DMS153 treated with DMSO at 0.1 percent for 48 hours (cell line): ENCODE measurements at regions not wholly inside any gene's neighbourhood (a gene's known extent, or its start where the extent isn't known, plus 50 kb on each side); places are given as distances from the start of the nearest gene placed in this dataset.

Source experiments
- DNase-seq: peaks from one replicate; lab custom pipeline; 2025; ENCODE audit not compliant: unreplicated experiment; lab: John Stamatoyannopoulos, UW

DNA sequence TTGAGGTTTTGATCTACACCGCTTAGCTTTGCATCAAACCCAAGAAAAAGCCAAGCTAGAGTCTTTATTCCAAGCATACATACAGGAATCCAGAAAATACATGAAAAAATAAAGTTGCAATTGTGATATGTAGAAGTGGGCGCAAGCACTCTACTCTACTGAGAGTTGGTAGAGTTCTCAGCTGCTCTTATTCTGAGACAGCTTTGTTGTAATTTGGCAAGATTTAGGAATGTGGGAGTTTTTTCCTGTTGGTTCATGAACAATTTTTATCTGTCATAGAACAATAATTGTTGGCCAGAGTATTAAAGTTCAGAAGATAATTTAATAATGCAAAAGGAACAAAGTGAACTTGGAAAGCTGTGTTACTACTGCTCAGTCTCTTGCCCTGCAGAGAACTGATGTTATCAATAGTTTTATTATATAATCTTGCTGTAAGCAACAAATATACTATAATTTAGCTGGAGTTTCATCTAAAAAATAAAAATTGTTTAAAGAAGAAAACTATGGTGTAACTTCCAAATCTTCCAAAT lies 302.0 kb upstream of the RND3 start:
- DNase-seq: no peak

DNA sequence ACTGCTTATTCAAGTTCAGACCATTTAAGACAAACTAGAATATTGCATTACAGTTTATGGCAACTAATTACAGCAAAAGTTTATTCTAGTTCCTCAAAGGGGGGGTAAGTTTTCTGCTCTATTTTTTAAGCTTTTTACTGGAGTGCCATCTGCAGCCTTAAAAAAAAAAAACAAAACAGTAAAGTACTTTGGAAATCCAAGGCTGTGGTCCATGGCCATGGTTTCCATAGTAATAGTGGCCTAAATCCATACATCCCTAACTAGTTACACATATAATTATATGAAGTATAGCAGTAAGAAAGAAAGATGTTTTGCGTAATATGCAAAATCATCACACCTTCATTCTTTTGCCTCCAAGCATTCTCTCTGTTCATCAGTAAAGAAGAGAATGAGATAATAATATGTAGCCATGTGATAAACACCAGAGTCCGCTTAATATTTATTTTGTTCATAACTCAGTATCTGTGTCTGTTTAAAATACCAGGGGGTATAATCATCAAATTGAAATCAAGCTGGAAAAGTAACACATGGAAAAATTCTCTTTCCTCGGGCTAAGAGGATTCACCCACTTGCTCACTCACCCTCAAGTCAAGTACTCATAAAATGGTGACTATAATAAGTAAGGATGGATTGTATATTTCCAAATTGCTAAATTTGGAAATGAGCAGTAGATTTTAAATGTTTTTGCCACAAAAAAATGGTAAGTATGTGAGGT lies 301.1 kb upstream of the RND3 start:
- DNase-seq: no peak

GRCh38 chr2:150787353-150788093 lies 300.1 kb upstream of the RND3 start:
- no peak for DNase-seq

DNA sequence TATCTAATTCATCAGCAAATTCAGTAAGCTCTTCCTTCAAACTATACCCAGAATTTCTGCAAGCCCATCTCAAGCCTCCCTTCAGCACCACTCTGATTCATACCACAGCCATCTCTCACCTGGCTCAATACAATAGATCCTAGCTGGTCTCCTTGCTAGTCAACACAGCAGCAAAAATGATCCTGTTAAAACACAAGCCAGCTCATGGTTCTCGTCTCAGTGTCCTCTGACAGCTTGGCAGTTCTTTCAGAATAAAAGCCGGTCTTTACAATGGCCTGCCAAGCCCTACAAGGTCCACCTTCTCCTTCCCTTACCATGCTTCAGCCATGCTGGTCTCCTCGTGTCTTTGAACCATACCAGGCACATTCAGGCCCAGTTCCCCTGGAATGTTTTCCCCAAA lies 296.9 kb upstream of the RND3 start:
- DNase-seq: no peak

GRCh38 chr2:150783896-150784295 lies 296.4 kb upstream of the RND3 start:
- no peak for DNase-seq

DNA sequence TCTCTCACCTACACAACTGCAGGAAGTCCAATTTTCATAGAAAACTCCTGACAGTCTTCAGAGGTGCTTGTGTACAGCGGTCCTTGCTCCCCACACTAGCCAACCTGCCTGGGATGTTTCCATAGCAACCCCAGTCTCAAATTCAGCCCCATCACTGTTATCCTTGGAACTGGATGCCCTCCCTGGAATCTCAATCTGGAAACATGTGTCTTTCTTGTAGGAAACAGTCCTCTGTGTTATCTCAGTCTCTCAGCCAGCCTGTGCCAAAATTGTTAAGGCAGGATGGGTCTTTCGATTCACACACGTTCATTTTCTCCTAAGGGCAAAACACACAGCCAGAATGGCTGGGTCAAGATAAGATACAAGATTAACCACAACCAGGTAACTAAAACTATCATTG lies 295.5 kb upstream of the RND3 start:
- DNase-seq: no peak

DNA sequence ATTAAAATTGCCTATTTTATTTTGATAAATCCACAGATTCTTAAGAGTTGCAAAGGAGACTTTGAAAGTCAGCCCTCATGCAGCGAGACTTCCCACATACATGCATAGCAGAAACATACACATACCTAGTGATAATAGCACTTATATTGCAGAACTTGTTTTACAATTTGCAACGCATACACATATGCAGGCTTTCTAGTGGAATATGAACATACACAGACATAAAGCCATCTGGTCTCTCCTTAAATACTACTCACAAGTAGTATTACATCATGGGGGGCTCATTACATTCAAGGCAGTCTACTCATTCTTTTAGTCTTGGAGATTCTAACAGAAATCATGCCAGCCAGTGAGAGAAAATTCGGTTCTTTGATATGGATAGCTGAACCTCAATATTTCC lies 295.1 kb upstream of the RND3 start:
- DNase-seq: no peak

DNA sequence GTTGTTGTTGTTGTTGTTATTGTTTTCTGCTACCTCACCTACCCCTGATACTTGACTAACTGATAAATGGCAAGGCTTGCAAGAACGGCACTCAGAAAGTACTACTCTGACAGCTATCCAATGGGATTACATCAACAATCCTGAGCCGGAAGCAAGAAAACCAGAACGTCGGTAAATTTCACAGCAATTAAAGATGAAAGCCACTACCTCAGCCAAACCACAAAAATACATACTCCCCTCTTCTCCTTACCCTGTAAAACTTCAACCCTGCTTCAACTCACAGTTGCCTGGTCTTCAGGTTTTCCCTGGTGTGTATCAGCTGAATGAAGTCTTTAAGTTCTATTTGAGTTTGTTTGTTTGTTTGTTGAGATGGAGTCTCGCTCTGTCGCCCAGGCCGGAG lies 293.7 kb upstream of the RND3 start:
- no peak for DNase-seq

DNA sequence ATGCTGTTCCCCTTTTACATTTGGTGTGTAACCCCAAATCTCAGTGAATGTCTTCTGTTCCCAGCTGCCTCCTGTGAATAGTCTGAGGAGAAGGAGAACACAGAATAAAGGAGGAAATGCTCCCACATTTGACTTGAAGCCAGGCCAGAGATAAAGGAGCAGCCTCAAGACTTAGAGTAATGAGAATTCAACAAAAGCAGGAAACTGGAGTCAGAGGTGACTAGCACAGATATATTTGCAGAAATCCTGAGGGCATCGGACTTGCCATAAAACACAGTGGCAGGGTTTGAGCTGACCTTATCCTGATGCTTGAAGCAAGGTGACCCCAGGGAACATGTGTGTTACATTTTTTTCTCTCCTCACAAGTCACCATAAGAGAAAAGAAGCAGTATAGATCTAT lies 291.4 kb upstream of the RND3 start:
- DNase-seq: no peak

DNA sequence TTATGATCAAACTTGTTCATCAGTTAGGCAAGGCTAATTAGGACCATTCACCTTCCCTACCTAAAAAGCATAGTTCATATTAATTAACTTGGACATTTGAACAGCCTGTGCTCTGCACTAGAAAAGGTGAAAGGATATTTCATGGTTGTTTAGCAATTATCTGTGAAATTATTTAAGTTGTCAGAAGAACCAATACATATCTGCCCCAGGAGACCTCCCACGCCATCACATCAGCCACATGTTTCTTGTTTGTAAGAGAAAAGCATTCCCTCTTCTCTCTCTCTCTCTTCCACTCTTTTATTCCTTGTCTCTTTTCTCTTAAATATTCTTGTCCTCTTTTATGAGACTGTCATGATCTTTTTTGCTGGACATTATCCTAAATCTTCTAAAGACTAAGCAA lies 282.0 kb upstream of the RND3 start:
- no peak for DNase-seq

DNA sequence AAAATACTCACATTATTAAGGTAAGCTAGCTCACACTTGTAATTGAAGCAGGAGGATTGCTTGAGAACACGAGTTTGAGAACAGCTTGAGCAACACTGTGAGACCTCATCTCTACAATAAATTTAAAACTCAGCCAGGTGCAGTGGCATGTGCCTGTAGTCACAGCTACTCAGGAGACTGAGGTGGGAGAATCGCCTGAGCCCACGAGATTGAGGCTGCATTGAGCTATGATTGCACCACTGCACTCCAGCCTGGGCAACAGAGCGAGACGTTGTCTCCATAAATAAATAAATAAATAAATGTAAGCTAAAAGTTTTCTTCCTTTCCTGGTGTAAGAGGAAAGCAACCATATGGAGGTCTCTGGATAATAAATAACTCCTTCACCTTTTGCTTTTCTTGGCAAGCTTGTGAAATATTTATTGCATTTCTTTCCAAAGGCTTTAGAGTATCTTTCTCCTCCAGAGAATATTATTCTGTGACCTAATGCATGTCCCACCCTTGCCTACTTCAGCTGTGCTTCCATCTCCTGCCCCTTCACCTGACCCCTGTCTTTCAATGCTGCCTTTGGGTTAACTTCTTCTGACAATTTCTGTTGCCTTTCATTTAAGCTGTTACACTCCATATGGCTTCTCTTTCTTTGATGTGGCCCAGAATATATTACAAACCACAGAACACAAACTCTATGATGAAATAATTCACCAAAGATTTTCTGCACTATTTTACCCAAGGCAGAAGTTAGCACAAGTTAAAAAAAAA lies 280.7 kb upstream of the RND3 start:
- no peak for DNase-seq

DNA sequence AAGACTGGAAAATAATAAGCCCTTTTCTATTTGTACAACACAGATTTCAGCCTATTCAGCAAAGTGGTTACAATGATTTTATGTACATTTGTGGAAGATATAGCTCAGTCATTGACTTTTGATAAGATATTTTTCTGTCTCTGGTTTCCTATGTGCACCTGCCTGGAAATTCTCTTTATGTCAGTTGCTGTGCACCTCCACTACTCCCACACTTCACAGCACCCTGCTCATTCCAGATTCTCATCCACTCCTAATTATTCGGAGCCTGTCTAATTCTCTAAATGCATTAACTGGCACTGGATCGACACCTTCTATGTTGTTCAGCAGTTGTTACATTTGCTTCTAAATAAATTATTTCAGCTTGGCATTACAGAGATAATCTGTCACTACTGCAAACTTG lies 275.1 kb upstream of the RND3 start:
- no peak for DNase-seq

DNA sequence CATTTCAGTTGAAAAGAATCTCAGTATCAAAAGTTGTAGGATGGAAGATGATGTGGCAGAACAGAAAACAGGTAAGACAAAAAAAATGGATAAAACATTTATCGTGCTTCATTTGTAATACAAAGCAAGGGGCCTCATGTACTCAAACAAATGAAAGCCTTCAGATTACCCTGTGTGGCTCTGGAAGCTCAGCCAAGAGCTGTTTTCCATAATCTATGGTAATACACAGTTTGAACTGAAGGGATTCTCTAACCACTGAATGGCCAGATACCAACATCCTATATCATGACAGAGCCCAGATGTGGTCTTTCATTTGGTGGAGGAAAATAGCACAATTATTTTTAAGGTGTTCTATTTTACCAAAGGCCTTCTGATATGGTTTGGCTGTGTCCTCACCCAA lies 272.1 kb upstream of the RND3 start:
- no peak for DNase-seq

- DNase-seq: no peak
Measured at GRCh38 chr2:150759106-150759505, 271.6 kb upstream of the RND3 start.

- no peak for DNase-seq
Measured at GRCh38 chr2:150752229-150752628, 264.8 kb upstream of the RND3 start.

DNA sequence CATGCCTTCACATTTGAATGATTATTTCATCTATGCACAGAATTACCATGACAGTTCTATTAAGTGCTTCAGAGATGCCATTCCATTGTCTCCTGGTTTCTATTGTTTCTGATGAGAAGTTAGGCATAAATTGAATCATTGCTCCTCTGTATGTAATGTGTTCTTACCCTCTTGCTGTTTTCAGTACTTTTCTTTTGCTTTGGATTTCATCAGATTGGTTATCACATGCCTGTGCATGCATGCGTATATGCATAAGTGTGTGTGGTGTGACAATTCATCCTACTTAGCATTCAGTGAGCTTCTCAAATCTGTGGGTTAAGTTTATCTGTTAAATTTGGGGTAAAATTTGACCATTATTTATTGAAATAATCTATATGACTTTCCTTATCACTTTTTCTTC lies 263.3 kb upstream of the RND3 start:
- no peak for DNase-seq

DNA sequence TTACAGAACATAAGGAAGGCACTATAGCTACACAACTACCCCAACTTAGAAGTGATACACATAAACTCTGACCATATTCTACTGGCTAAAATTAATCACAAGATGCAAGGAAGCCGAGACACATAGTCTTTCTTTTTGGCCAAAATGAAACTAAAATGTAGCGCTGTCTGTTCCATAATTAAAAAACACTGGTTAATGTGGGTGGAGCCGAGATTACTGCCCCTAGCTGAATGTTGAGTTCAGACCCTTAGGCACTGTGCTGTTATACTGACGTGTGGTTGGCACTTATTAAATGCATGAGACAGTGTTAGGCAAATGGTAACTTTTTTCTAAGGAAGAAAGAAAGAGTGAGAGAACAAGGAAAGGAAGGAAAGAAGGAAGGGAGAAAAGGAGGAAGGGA lies 254.6 kb upstream of the RND3 start:
- no peak for DNase-seq

GRCh38 chr2:150735894-150736498 lies 248.5 kb upstream of the RND3 start:
- DNase-seq: no peak

- DNase-seq: no peak
Measured at GRCh38 chr2:150733051-150733618, 245.7 kb upstream of the RND3 start.

DNA sequence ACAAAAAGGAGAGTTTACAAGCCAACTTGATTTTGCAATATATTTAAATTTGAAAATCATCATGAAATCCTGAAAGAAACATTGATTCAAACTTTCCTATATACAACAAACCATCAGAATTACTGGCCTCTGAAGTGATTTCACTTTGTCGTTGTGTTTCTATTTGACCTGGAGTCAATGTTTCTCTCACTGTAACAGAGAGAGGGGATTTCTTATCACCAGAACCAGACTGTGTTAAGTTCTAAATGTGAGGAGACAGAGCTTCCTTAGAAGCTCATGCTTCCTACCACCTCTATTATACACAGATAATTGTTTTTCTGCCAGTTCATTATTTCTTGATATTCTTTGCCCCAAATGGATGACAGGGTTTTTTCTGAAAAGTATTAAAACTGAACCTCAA lies 245.0 kb upstream of the RND3 start:
- DNase-seq: no peak

DNA sequence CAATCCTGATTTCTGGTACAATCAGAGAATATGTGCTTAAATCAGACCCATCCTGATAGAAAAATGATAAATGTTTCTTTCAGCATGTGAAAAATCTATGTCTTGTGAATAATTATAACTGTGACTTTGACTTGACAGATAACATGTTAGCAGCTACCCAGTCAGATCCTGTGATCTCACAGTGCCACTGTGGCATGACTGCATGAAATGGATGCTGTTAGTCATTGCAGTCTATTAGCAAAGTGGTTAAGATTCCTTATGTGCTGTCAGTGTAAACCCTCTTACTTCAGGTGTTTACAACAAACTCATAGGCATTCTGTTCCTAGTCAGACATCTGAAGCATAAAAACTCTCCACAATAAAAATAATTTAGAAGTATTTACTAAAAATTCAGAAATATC lies 244.6 kb upstream of the RND3 start:
- no peak for DNase-seq
